T follicular helper cell (primary cell): ENCODE measurements at regions not wholly inside any gene's neighbourhood (a gene's known extent, or its start where the extent isn't known, plus 50 kb on each side); places are given as distances from the start of the nearest gene placed in this dataset.
"Not testable (repeated sequence)": the region's sequence is repeated elsewhere in the genome, so short reads cannot be mapped to it uniquely, and the experiment has no call there.

Source experiments
- DNase-seq: peaks from one replicate; pipeline ENCODE4 v3.0.0-alpha.2; 2020; ENCODE audit warnings: low read depth

GRCh38 chr7:69436946-69437345 lies 161.3 kb upstream of the AUTS2 start:
- no peak for DNase-seq

GRCh38 chr7:69438584-69439412 lies 159.5 kb upstream of the AUTS2 start:
- no peak for DNase-seq

- DNase-seq, result no peak
Measured at GRCh38 chr7:69439636-69440325, 158.5 kb upstream of the AUTS2 start.

GRCh38 chr7:69440976-69441375 lies 157.3 kb upstream of the AUTS2 start:
- no peak for DNase-seq

GRCh38 chr7:69443136-69443535 lies 155.1 kb upstream of the AUTS2 start:
- DNase-seq, result no peak

- no peak for DNase-seq
Measured at GRCh38 chr7:69445541-69445940, 152.7 kb upstream of the AUTS2 start.

GRCh38 chr7:69446213-69446612 lies 152.1 kb upstream of the AUTS2 start:
- not testable (repeated sequence) for DNase-seq

GRCh38 chr7:69448071-69448470 lies 150.2 kb upstream of the AUTS2 start:
- no peak for DNase-seq

- DNase-seq, result no peak
Measured at GRCh38 chr7:69450456-69450855, 147.8 kb upstream of the AUTS2 start.

GRCh38 chr7:69451715-69452114 lies 146.6 kb upstream of the AUTS2 start:
- no peak for DNase-seq

- DNase-seq, result no peak
Measured at GRCh38 chr7:69452797-69453196, 145.5 kb upstream of the AUTS2 start.

GRCh38 chr7:69457595-69458504 lies 140.4 kb upstream of the AUTS2 start:
- no peak for DNase-seq

- no peak for DNase-seq
Measured at GRCh38 chr7:69464035-69464434, 134.2 kb upstream of the AUTS2 start.

- DNase-seq, result no peak
Measured at GRCh38 chr7:69465262-69465661, 133.0 kb upstream of the AUTS2 start.

GRCh38 chr7:69467826-69468225 lies 130.4 kb upstream of the AUTS2 start:
- no peak for DNase-seq

GRCh38 chr7:69476416-69476815 lies 121.9 kb upstream of the AUTS2 start:
- DNase-seq, result no peak

GRCh38 chr7:69482676-69483075 lies 115.6 kb upstream of the AUTS2 start:
- no peak for DNase-seq

GRCh38 chr7:69489533-69489932 lies 108.7 kb upstream of the AUTS2 start:
- no peak for DNase-seq

GRCh38 chr7:69498671-69499070 lies 99.6 kb upstream of the AUTS2 start:
- no peak for DNase-seq

GRCh38 chr7:69502358-69502757 lies 95.9 kb upstream of the AUTS2 start:
- DNase-seq, result no peak

- DNase-seq, result no peak
Measured at GRCh38 chr7:69504733-69505420, 93.4 kb upstream of the AUTS2 start.

GRCh38 chr7:69508736-69509135 lies 89.5 kb upstream of the AUTS2 start:
- DNase-seq, result no peak
